Left ventricle myocardium inferior (tissue), 1 donor: ENCODE measurements at regions not wholly inside any gene's neighbourhood (a gene's known extent, or its start where the extent isn't known, plus 50 kb on each side); places are given as distances from the start of the nearest gene placed in this dataset.

Experiments
- DNase-seq: peaks from one replicate; pipeline ENCODE4 v3.0.0-alpha.2; 2020
- H3K27ac ChIP-seq: fragments of 200-600 bp; replicated peaks from 2 replicates; pipeline ENCODE4 v1.8.0; 2021
- H3K27me3 ChIP-seq: fragments of 200-600 bp; 2 replicates; pipeline ENCODE4 v1.8.0; 2021; ENCODE audit warnings: low read depth
- H3K36me3 ChIP-seq: fragments of 200-600 bp; 2 replicates; pipeline ENCODE4 v1.8.0; 2021
- H3K4me1 ChIP-seq: fragments of 200-600 bp; 2 replicates; pipeline ENCODE4 v1.8.0; 2021
- H3K4me3 ChIP-seq: fragments of 200-600 bp; 2 replicates; pipeline ENCODE4 v1.8.0; 2021; ENCODE audit warnings: mild to moderate bottlenecking, moderate library complexity
- H3K9me3 ChIP-seq: fragments of 200-600 bp; replicated peaks from 2 replicates; pipeline ENCODE4 v1.8.0; 2021
- CTCF ChIP-seq: fragments of 200-600 bp; IDR thresholded peaks from 2 replicates; pipeline ENCODE4 v1.8.0; 2021; ENCODE audit warnings: antibody characterized with exemption, mild to moderate bottlenecking, borderline replicate concordance
- intact Hi-C: fragments of 100-400 bp; cut with micrococcal nuclease; formaldehyde crosslinking; loops from one replicate; pipeline ENCODE4 v1.11.0; 2022
- donor health status: DM: no; HTN: yes; CAD: no; lungs with severe emphysema.

GRCh38 chr2:79393806-79394484 is 118.9 kb upstream of the CTNNA2 start:
- no peak overlapping the region for H3K27ac ChIP-seq
- TF ChIP-seq CTCF = no peak
- peaks cover 4% of the 10 kb centered on the region for H3K9me3 ChIP-seq
- no peaks in the 10 kb centered on the region for H3K36me3 ChIP-seq
- no peaks in the 10 kb centered on the region for H3K27me3 ChIP-seq
- H3K4me1 ChIP-seq = no peaks in the 10 kb centered on the region
- intact Hi-C loops = no loop called here
- H3K4me3 ChIP-seq = no peak overlapping the region
- no peak for DNase-seq

GRCh38 chr2:79393107-79393685 is 119.7 kb upstream of the CTNNA2 start:
- H3K4me3 ChIP-seq = no peak overlapping the region
- no peaks in the 10 kb centered on the region for H3K36me3 ChIP-seq
- no peak for TF ChIP-seq CTCF
- no peak for DNase-seq
- no peaks in the 10 kb centered on the region for H3K27me3 ChIP-seq
- no peaks in the 10 kb centered on the region for H3K4me1 ChIP-seq
- intact Hi-C loops = no loop called here
- no peak overlapping the region for H3K27ac ChIP-seq
- no peaks in the 10 kb centered on the region for H3K9me3 ChIP-seq

- intact Hi-C loops = no loop called here
- H3K27ac ChIP-seq = no peak overlapping the region
- no peak overlapping the region for H3K4me3 ChIP-seq
- DNase-seq = no peak
- no peaks in the 10 kb centered on the region for H3K36me3 ChIP-seq
- H3K9me3 ChIP-seq = no peaks in the 10 kb centered on the region
- no peaks in the 10 kb centered on the region for H3K4me1 ChIP-seq
- H3K27me3 ChIP-seq = no peaks in the 10 kb centered on the region
- no peak for TF ChIP-seq CTCF
Observed at GRCh38 chr2:79389481-79389880, 123.4 kb upstream of the CTNNA2 start.

- no peak overlapping the region for H3K27ac ChIP-seq
- intact Hi-C loops = no loop called here
- no peak for DNase-seq
- TF ChIP-seq CTCF = no peak
- no peaks in the 10 kb centered on the region for H3K9me3 ChIP-seq
- H3K4me1 ChIP-seq = no peaks in the 10 kb centered on the region
- H3K4me3 ChIP-seq = no peak overlapping the region
- no peaks in the 10 kb centered on the region for H3K27me3 ChIP-seq
- no peaks in the 10 kb centered on the region for H3K36me3 ChIP-seq
Observed at GRCh38 chr2:79388024-79388423, 124.8 kb upstream of the CTNNA2 start.

GRCh38 chr2:79387431-79387830 is 125.4 kb upstream of the CTNNA2 start:
- H3K27me3 ChIP-seq = no peaks in the 10 kb centered on the region
- no peak overlapping the region for H3K27ac ChIP-seq
- H3K36me3 ChIP-seq = no peaks in the 10 kb centered on the region
- H3K4me3 ChIP-seq = no peak overlapping the region
- TF ChIP-seq CTCF = no peak
- no peaks in the 10 kb centered on the region for H3K9me3 ChIP-seq
- H3K4me1 ChIP-seq = no peaks in the 10 kb centered on the region
- DNase-seq = no peak
- intact Hi-C loops = no loop called here
